Neuronal stem cell (in vitro differentiated cells): ENCODE measurements at regions not wholly inside any gene's neighbourhood (a gene's known extent, or its start where the extent isn't known, plus 50 kb on each side); places are given as distances from the start of the nearest gene placed in this dataset.

ENCODE experiments used
- DNase-seq: peaks from one replicate; pipeline ENCODE4 v3.0.0-alpha.2; 2013; ENCODE audit warnings: low spot score
- H2AFZ ChIP-seq: one replicate; pipeline ENCODE4 v1.6.1; 2013; ENCODE audit warnings: mild to moderate bottlenecking, low read length, inconsistent platforms
- H2AK5ac ChIP-seq: 2 replicates; pipeline ENCODE4 v1.6.1; 2013; ENCODE audit warnings: low read depth, mild to moderate bottlenecking, inconsistent platforms, low read length, moderate library complexity, mixed read lengths
- H2BK120ac ChIP-seq: 2 replicates; pipeline ENCODE4 v1.6.1; 2013; ENCODE audit warnings: low read depth, mild to moderate bottlenecking, inconsistent platforms, low read length, moderate library complexity, mixed read lengths
- H2BK12ac ChIP-seq: one replicate; pipeline ENCODE4 v1.6.1; 2013; ENCODE audit warnings: low read length, inconsistent platforms
- H2BK15ac ChIP-seq: 2 replicates; pipeline ENCODE4 v1.6.1; 2013; ENCODE audit warnings: mild to moderate bottlenecking, low read length, inconsistent platforms, mixed read lengths
- H2BK5ac ChIP-seq: one replicate; pipeline ENCODE4 v1.6.1; 2013; ENCODE audit warnings: inconsistent platforms, mild to moderate bottlenecking, low read length, moderate library complexity
- H3K14ac ChIP-seq: one replicate; pipeline ENCODE4 v1.6.1; 2013; ENCODE audit warnings: low read length, inconsistent platforms
- H3K18ac ChIP-seq: 2 replicates; pipeline ENCODE4 v1.6.1; 2013; ENCODE audit warnings: low read length, inconsistent platforms
- H3K23ac ChIP-seq: 2 replicates; pipeline ENCODE4 v1.6.1; 2013; ENCODE audit warnings: low read depth, mild to moderate bottlenecking, mixed read lengths, low read length, inconsistent platforms; ENCODE audit not compliant: poor library complexity
- H3K27ac ChIP-seq: replicated peaks from 3 replicates; pipeline ENCODE4 v1.5.1; 2013; ENCODE audit warnings: low read length, inconsistent platforms
- H3K27me3 ChIP-seq, 3 experiments: 2 replicates each; pipeline ENCODE4 v1.6.1; 2013; ENCODE audit warnings: low read length in 3 of 3, mild to moderate bottlenecking in 2 of 3, inconsistent platforms in 1 of 3, low read depth in 1 of 3, mixed read lengths in 1 of 3, moderate library complexity in 1 of 3; ENCODE audit not compliant: control insufficient read depth in 3 of 3, insufficient read depth in 3 of 3
- H3K36me3 ChIP-seq, 2 donors: replicated peaks in 1 of 2; 2 replicates each; pipeline ENCODE4 v1.6.1; 2013; ENCODE audit warnings: low read length in 2 of 2; ENCODE audit not compliant: control insufficient read depth in 2 of 2, insufficient read depth in 2 of 2
- H3K4ac ChIP-seq: 2 replicates; pipeline ENCODE4 v1.6.1; 2013; ENCODE audit warnings: inconsistent platforms, mild to moderate bottlenecking, low read length, moderate library complexity
- H3K4me1 ChIP-seq, 2 donors: 1 replicate in 1 of 2; 2 replicates in 1 of 2; pipeline ENCODE4 v1.6.1; 2013; ENCODE audit warnings: low read length in 2 of 2, low read depth in 1 of 2; ENCODE audit not compliant: control insufficient read depth in 2 of 2, insufficient read depth in 1 of 2
- H3K4me2 ChIP-seq: one replicate; pipeline ENCODE4 v1.6.1; 2013; ENCODE audit warnings: mild to moderate bottlenecking, low read length, inconsistent platforms; ENCODE audit not compliant: insufficient read depth, poor library complexity, severe bottlenecking
- H3K4me3 ChIP-seq, 2 donors: 2 replicates each; pipeline ENCODE4 v1.5.1; 2013; ENCODE audit warnings: low read length in 2 of 2, mild to moderate bottlenecking in 2 of 2, inconsistent platforms in 1 of 2, moderate library complexity in 1 of 2
- H3K79me1 ChIP-seq: one replicate; pipeline ENCODE4 v1.6.1; 2013; ENCODE audit warnings: low read depth, mild to moderate bottlenecking, inconsistent platforms, low read length, moderate library complexity
- H3K9ac ChIP-seq: one replicate; pipeline ENCODE4 v1.6.1; 2013; ENCODE audit warnings: mild to moderate bottlenecking, low read depth, low read length, inconsistent platforms; ENCODE audit not compliant: poor library complexity
- H3K9me3 ChIP-seq, 2 donors: replicated peaks in 1 of 2; 2 replicates each; pipeline versions ENCODE3 to v1.6.1; 2013; ENCODE audit warnings: low read length in 2 of 2, mild to moderate bottlenecking in 2 of 2, inconsistent platforms in 1 of 2, low read depth in 1 of 2, mixed read lengths in 1 of 2, moderate library complexity in 1 of 2; ENCODE audit not compliant: control insufficient read depth in 2 of 2, insufficient read depth in 1 of 2
- H4K8ac ChIP-seq: one replicate; pipeline ENCODE4 v1.6.1; 2013; ENCODE audit warnings: low read depth, mild to moderate bottlenecking, inconsistent platforms, low read length, moderate library complexity
- H4K91ac ChIP-seq: one replicate; pipeline ENCODE4 v1.6.1; 2013; ENCODE audit warnings: low read length, low read depth, mild to moderate bottlenecking, inconsistent platforms; ENCODE audit not compliant: poor library complexity
- WGBS, 2 donors: extraction: QIAGEN DNeasy Blood & Tissue Kit; methylation state at CpG; one replicate each; pipeline ENCODE4 v1.1.7; 2013; ENCODE audit warnings: missing lambda C conversion rate in 2 of 2, mixed read lengths in 1 of 2; ENCODE audit not compliant: insufficient read length in 2 of 2, insufficient replicate concordance in 1 of 2; ENCODE audit errors: extremely low coverage in 2 of 2; 5-methylcytosine and 5-hydroxymethylcytosine counted together

DNA sequence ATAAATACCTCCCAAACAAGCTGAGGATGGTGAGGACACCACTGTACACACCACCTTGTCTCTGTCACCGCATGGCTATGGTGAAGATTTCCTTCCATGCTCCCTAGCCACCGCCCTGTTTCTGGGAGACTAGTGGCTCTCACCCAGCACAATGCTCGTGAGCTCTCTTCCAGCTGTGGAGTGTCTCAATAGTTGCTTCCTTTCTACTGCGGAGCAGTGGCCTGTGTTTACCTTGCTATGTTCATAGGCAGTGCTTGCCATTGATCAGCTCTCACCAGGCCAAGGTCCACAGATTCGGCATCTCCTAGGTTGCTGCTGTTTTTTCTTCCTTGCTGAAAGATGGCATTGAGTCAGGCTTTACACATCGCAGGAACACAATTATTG lies 313.6 kb upstream of the RTL1 start:
- Histone ChIP-seq H3K9ac (no peak overlapping the region), H4K8ac (no peak overlapping the region), H3K23ac (no peak overlapping the region), H2BK12ac (no peak overlapping the region), H3K9me3 (peaks cover 3 to 12% of the 10 kb centered on the region in 2 donors), H3K27me3 (no peaks in the 10 kb centered on the region), H3K14ac (no peak overlapping the region), H2BK15ac (no peak overlapping the region), H3K18ac (no peak overlapping the region), H2AFZ (no peak overlapping the region), H3K27ac (no peak overlapping the region), H3K36me3 (no peaks in the 10 kb centered on the region), H2AK5ac (no peak overlapping the region), H2BK120ac (no peak overlapping the region), H3K79me1 (no peaks in the 10 kb centered on the region), H3K4me3 (no peak overlapping the region), H3K4ac (no peak overlapping the region), H3K4me1 (peaks cover 0 to 13% of the 10 kb centered on the region in 2 donors), H2BK5ac (no peak overlapping the region), H4K91ac (no peak overlapping the region), H3K4me2 (no peak overlapping the region)
- no peak for DNase-seq
- WGBS, 2 donors, result no CpG with 5 or more reads among the region's 6 CpGs

- DNase-seq, result no peak
Measured at GRCh38 chr14:101217616-101218371, 314.3 kb upstream of the RTL1 start.

GRCh38 chr14:101219896-101220703 lies 316.6 kb upstream of the RTL1 start:
- Histone ChIP-seq H3K79me1 (no peaks in the 10 kb centered on the region), H4K91ac (no peak overlapping the region), H3K4ac (no peak overlapping the region), H2AFZ (no peak overlapping the region), H2BK120ac (no peak overlapping the region), H3K4me1 (peaks cover 21 to 39% of the 10 kb centered on the region in 2 donors), H2BK15ac (peak overlapping the region; percentile 17), H3K18ac (no peak overlapping the region), H2BK12ac (peak overlapping the region; percentile 47), H3K36me3 (no peaks in the 10 kb centered on the region), H2BK5ac (no peak overlapping the region), H3K27ac (no peak overlapping the region), H3K27me3 (no peaks in the 10 kb centered on the region), H2AK5ac (peak overlapping the region; percentile 7), H3K4me3 (no peak overlapping the region), H3K4me2 (no peak overlapping the region), H3K9ac (no peak overlapping the region), H3K14ac (no peak overlapping the region), H3K9me3 (peaks cover 3 to 8% of the 10 kb centered on the region in 2 donors), H4K8ac (no peak overlapping the region), H3K23ac (no peak overlapping the region)
- DNase-seq, result no peak
- WGBS, 2 donors, result no CpG with 5 or more reads among the region's 12 CpGs

More at GRCh38 chr14:101217616-101218371, 314.3 kb upstream of the RTL1 start:
- Histone ChIP-seq H4K8ac (no peak overlapping the region), H3K14ac (no peak overlapping the region), H3K4me3 (no peak overlapping the region), H4K91ac (no peak overlapping the region), H3K9ac (no peak overlapping the region), H3K79me1 (no peaks in the 10 kb centered on the region), H3K27ac (no peak overlapping the region), H3K18ac (no peak overlapping the region), H3K23ac (no peak overlapping the region), H3K9me3 (peaks cover 3 to 8% of the 10 kb centered on the region in 2 donors), H2BK12ac (no peak overlapping the region), H2AK5ac (no peak overlapping the region), H2BK5ac (no peak overlapping the region), H3K4ac (no peak overlapping the region), H3K27me3 (no peaks in the 10 kb centered on the region), H3K4me1 (peaks cover 6 to 21% of the 10 kb centered on the region in 2 donors), H3K36me3 (no peaks in the 10 kb centered on the region), H3K4me2 (no peak overlapping the region), H2BK120ac (no peak overlapping the region), H2AFZ (no peak overlapping the region), H2BK15ac (no peak overlapping the region)
- WGBS, 2 donors, result no CpG with 5 or more reads among the region's 14 CpGs

DNA sequence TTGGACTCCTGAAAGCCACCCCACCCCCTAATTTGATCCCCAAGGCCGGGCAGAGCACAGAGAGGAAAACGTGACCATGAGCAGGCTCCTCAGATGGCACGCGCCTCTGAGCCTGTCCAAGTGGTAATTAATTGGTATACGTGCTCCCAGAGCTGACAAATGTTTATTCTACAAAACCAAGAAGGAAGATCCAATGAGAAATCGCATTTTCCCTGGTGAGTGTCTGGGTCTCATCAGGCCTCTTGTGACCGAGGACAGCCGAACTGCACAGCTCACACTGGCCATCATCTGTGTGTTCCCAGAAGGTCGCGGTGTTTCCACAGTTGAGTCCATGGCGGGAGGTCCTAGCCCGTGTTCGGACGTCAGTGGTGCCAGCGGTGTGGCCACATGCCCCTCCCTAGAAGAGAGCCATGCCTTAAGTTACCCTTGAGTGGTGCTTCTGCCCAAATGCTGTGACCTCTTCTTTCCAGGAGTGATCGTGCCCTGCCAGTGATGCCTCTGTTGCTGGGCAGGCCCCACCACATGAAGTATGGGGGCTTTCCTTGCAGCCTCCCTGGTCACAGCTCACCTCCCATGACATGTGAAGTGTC lies 317.5 kb upstream of the RTL1 start:
- H3K27me3 ChIP-seq, result no peaks in the 10 kb centered on the region
- peak overlapping the region; percentile 46 for H3K9ac ChIP-seq
- no peak for DNase-seq
- no CpG with 5 or more reads among the region's 16 CpGs for WGBS, 2 donors
- H2BK120ac ChIP-seq, result no peak overlapping the region
- peak overlapping the region; percentile 87 for H2AK5ac ChIP-seq
- no peaks in the 10 kb centered on the region for H3K36me3 ChIP-seq
- H2BK15ac ChIP-seq, result peak overlapping the region; percentile 30
- H3K9me3 ChIP-seq, result peaks cover 0 to under 1% of the 10 kb centered on the region in 2 donors
- peak overlapping the region; percentile 67 for H2BK12ac ChIP-seq
- no peak overlapping the region for H2AFZ ChIP-seq
- H3K23ac ChIP-seq, result no peak overlapping the region
- H3K14ac ChIP-seq, result no peak overlapping the region
- peak overlapping the region; percentile 31 for H3K18ac ChIP-seq
- no peak overlapping the region for H2BK5ac ChIP-seq
- H4K91ac ChIP-seq, result no peak overlapping the region
- H3K4me2 ChIP-seq, result no peak overlapping the region
- no peaks in the 10 kb centered on the region for H3K79me1 ChIP-seq
- H3K4ac ChIP-seq, result no peak overlapping the region
- peaks cover 28 to 48% of the 10 kb centered on the region in 2 donors for H3K4me1 ChIP-seq
- H3K27ac ChIP-seq, result no peak overlapping the region
- H3K4me3 ChIP-seq, result no peak overlapping the region
- no peak overlapping the region for H4K8ac ChIP-seq
